Astrocyte (in vitro differentiated cells and primary cell): ENCODE measurements at regions not wholly inside any gene's neighbourhood (a gene's known extent, or its start where the extent isn't known, plus 50 kb on each side); places are given as distances from the start of the nearest gene placed in this dataset.

Experiments used
- CTCF ChIP-seq: IDR thresholded peaks from 2 replicates; pipeline ENCODE4 v1.5.1; 2011; ENCODE audit warnings: low read depth, mild to moderate bottlenecking, inconsistent platforms, low read length, moderate library complexity; ENCODE audit not compliant: insufficient read depth
- EZH2 ChIP-seq: IDR thresholded peaks from 2 replicates; pipeline ENCODE4 v1.6.1; 2012; ENCODE audit warnings: mild to moderate bottlenecking, low read length, inconsistent platforms; ENCODE audit not compliant: insufficient read depth

- TF ChIP-seq CTCF (no peak), EZH2 (no peak)
These were observed 308.2 kb upstream of the NEBL start for GRCh38 chr10:21205328-21205727.
